ENCODE measurements at regions not wholly inside any gene's neighbourhood (a gene's known extent, or its start where the extent isn't known, plus 50 kb on each side); places are given as distances from the start of the nearest gene placed in this dataset.

DNA sequence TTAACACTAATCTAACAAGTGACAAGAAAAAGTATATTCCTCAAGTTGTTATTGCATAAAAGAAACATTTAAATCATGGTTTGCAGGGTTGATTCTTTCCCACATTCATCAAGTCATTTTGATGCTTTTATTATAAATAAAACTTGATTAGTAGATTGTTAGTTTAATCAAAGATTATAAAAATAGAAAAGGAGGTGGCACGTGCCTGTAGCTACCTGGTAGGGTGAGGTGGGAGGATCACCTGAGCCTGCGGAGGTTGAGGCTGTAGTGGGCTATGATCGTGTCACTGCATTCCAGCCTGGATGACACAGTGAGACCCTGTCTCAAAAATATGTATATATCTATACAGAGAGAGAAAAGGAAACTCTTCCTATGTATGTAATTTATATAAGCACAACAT lies 433.2 kb upstream of the RGS6 start:
- no peaks in the 10 kb centered on the region for H3K27me3 ChIP-seq (ENCODE audit: control insufficient read depth in 1 of 2, insufficient read depth in 2 of 2, low read length in 2 of 2)
- Mint-ChIP-seq H3K4me3 (no peak overlapping the region), H3K9me3 (peaks cover 2% of the 10 kb centered on the region), H3K27me3 (no peaks in the 10 kb centered on the region), H3K4me1 (ENCODE audit: low read depth) (peaks cover 18% of the 10 kb centered on the region), H3K27ac (no peak overlapping the region), H3K36me3 (ENCODE audit: low read depth) (peaks cover 15% of the 10 kb centered on the region)
- CTCF ChIA-PET, result interaction anchor here (1.4 kb wide), 1 partner anchor 346 kb away, joined by 3 read pairs; no protein-coding TSS in a partner anchor
- DNase-seq, result no peak
- no peak overlapping the region for H3K4me3 ChIP-seq (ENCODE audit: low read length)
- no peak for ATAC-seq (ENCODE audit: poor library complexity)
- intact Hi-C loops (cut with DNase I, micrococcal nuclease), result no loop called here
- no peaks in the 10 kb centered on the region for H3K36me3 ChIP-seq (ENCODE audit: insufficient read depth, low read length)
- no peak overlapping the region for H3K27ac ChIP-seq (ENCODE audit: low read depth in 1 of 2, low read length in 2 of 2)
- TF ChIP-seq, protein P1, sequence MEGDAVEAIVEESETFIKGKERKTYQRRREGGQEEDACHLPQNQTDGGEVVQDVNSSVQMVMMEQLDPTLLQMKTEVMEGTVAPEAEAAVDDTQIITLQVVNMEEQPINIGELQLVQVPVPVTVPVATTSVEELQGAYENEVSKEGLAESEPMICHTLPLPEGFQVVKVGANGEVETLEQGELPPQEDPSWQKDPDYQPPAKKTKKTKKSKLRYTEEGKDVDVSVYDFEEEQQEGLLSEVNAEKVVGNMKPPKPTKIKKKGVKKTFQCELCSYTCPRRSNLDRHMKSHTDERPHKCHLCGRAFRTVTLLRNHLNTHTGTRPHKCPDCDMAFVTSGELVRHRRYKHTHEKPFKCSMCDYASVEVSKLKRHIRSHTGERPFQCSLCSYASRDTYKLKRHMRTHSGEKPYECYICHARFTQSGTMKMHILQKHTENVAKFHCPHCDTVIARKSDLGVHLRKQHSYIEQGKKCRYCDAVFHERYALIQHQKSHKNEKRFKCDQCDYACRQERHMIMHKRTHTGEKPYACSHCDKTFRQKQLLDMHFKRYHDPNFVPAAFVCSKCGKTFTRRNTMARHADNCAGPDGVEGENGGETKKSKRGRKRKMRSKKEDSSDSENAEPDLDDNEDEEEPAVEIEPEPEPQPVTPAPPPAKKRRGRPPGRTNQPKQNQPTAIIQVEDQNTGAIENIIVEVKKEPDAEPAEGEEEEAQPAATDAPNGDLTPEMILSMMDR (IDR thresholded peaks at IDR 0.05), result no peak
- peaks cover 0 to 3% of the 10 kb centered on the region in 2 experiments for H3K9me3 ChIP-seq (ENCODE audit: control insufficient read depth in 1 of 2, insufficient read depth in 1 of 2, low read length in 2 of 2)
- POLR2A ChIA-PET, result no interaction called here
- no peaks in the 10 kb centered on the region for H3K4me1 ChIP-seq (ENCODE audit: insufficient read depth, low read length)

DNA sequence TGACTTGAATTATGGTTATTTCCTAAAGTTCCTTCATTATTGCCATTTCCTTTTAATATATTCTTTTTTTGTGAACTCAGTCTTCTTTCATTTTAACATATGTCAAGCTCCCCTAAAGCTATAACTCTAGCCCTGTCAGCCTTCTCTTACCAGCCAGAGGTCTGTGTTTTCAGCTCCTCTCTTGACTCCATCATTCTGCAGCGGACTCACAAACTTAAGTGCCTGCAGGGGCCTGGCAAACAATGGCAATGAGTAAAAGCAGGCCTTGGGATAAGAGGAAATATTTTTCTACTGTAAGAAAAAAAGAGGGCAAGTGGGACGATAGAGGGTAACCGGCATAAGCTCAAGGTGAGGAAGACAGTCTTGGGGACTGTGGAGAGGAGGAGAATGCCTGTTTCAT lies 424.5 kb upstream of the RGS6 start:
- Mint-ChIP-seq H3K4me3 (no peak overlapping the region), H3K9me3 (no peaks in the 10 kb centered on the region), H3K27me3 (no peaks in the 10 kb centered on the region), H3K36me3 (ENCODE audit: low read depth) (peaks cover 14% of the 10 kb centered on the region), H3K27ac (no peak overlapping the region), H3K4me1 (ENCODE audit: low read depth) (peaks cover 7% of the 10 kb centered on the region)
- H3K27ac ChIP-seq (ENCODE audit: low read depth in 1 of 2, low read length in 2 of 2), result no peak overlapping the region
- no peak overlapping the region for H3K4me3 ChIP-seq (ENCODE audit: low read length)
- POLR2A ChIA-PET, result no interaction called here
- intact Hi-C loops (cut with DNase I, micrococcal nuclease), result no loop called here
- DNase-seq (no peak), ATAC-seq (ENCODE audit: poor library complexity) (no peak)
- H3K9me3 ChIP-seq (ENCODE audit: control insufficient read depth in 1 of 2, insufficient read depth in 1 of 2, low read length in 2 of 2), result no peaks in the 10 kb centered on the region
- CTCF ChIA-PET, result no interaction called here
- H3K4me1 ChIP-seq (ENCODE audit: insufficient read depth, low read length), result no peaks in the 10 kb centered on the region
- H3K27me3 ChIP-seq (ENCODE audit: control insufficient read depth in 1 of 2, insufficient read depth in 2 of 2, low read length in 2 of 2), result no peaks in the 10 kb centered on the region
- H3K36me3 ChIP-seq (ENCODE audit: insufficient read depth, low read length), result peaks cover under 1% of the 10 kb centered on the region
- TF ChIP-seq, protein P1 (IDR thresholded peaks at IDR 0.05), result no peak

DNA sequence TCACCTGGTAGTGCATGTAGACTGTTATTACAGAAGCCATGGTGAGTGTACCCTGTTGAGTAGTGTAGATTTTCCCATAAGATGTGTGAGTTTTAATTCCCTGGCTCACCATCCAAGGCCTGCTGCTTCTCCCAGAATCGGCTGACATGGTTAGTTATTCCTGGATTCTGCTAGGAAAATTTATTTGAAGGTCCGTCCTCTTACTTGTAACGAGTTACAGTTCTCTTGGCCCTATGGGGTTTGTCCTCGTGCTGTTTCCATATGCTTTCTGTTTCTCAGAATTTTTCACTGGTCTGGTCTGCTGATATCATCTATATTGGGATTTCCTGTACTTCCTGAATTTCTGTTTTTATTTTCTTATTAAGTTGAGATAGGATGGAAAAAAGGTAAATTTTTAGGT lies 423.3 kb upstream of the RGS6 start:
- no peaks in the 10 kb centered on the region for H3K27me3 Mint-ChIP-seq
- TF ChIP-seq, protein P1 (IDR thresholded peaks at IDR 0.05), result no peak
- no peak for DNase-seq
- peaks cover 11% of the 10 kb centered on the region for H3K36me3 ChIP-seq (ENCODE audit: insufficient read depth, low read length)
- no peaks in the 10 kb centered on the region for H3K27me3 ChIP-seq (ENCODE audit: control insufficient read depth in 1 of 2, insufficient read depth in 2 of 2, low read length in 2 of 2)
- H3K9me3 ChIP-seq (ENCODE audit: control insufficient read depth in 1 of 2, insufficient read depth in 1 of 2, low read length in 2 of 2), result no peaks in the 10 kb centered on the region
- H3K4me1 ChIP-seq (ENCODE audit: insufficient read depth, low read length), result no peaks in the 10 kb centered on the region
- H3K9me3 Mint-ChIP-seq, result no peaks in the 10 kb centered on the region
- no peak overlapping the region for H3K27ac Mint-ChIP-seq
- ATAC-seq (ENCODE audit: poor library complexity), result no peak
- H3K36me3 Mint-ChIP-seq (ENCODE audit: low read depth), result peaks cover 26% of the 10 kb centered on the region
- H3K27ac ChIP-seq (ENCODE audit: low read depth in 1 of 2, low read length in 2 of 2), result no peak overlapping the region
- ChIA-PET CTCF (interaction anchor here (1.1 kb wide), 1 partner anchor 83 kb away, joined by 3 read pairs; no protein-coding TSS in a partner anchor), POLR2A (no interaction called here)
- H3K4me3 ChIP-seq (ENCODE audit: low read length), result no peak overlapping the region
- H3K4me3 Mint-ChIP-seq, result no peak overlapping the region
- peaks cover 7% of the 10 kb centered on the region for H3K4me1 Mint-ChIP-seq (ENCODE audit: low read depth)
- intact Hi-C loops (cut with DNase I, micrococcal nuclease), result no loop called here
